Large intestine (tissue), 3 donors: ENCODE measurements at regions not wholly inside any gene's neighbourhood (a gene's known extent, or its start where the extent isn't known, plus 50 kb on each side); places are given as distances from the start of the nearest gene placed in this dataset.

Experiments
- DNase-seq, 2 donors: peaks; one replicate each; pipeline versions ENCODE4 v3.0.0 to v3.0.0-alpha.2; 2013
- H3K27ac ChIP-seq: one replicate; pipeline ENCODE4 v1.5.1; 2013; ENCODE audit warnings: low read length
- H3K27me3 ChIP-seq: 2 replicates; pipeline ENCODE4 v1.6.1; 2013; ENCODE audit warnings: low read length; ENCODE audit not compliant: control insufficient read depth, insufficient read depth
- H3K36me3 ChIP-seq: 2 replicates; pipeline ENCODE4 v1.6.1; 2013; ENCODE audit warnings: low read length; ENCODE audit not compliant: control insufficient read depth, insufficient read depth
- H3K4me1 ChIP-seq: one replicate; pipeline ENCODE4 v1.6.1; 2013; ENCODE audit warnings: low read length; ENCODE audit not compliant: control insufficient read depth, insufficient read depth
- H3K4me3 ChIP-seq: one replicate; pipeline ENCODE4 v1.5.1; 2013; ENCODE audit warnings: low read length
- H3K9me3 ChIP-seq: one replicate; pipeline ENCODE4 v1.6.1; 2013; ENCODE audit warnings: mild to moderate bottlenecking, low read depth, low read length, moderate library complexity; ENCODE audit not compliant: control insufficient read depth
- WGBS: methylation state at CpG from one replicate; pipeline ENCODE4 v1.1.5; 2013; ENCODE audit warnings: low lambda C conversion rate; ENCODE audit not compliant: insufficient coverage; 5-methylcytosine and 5-hydroxymethylcytosine counted together

DNA sequence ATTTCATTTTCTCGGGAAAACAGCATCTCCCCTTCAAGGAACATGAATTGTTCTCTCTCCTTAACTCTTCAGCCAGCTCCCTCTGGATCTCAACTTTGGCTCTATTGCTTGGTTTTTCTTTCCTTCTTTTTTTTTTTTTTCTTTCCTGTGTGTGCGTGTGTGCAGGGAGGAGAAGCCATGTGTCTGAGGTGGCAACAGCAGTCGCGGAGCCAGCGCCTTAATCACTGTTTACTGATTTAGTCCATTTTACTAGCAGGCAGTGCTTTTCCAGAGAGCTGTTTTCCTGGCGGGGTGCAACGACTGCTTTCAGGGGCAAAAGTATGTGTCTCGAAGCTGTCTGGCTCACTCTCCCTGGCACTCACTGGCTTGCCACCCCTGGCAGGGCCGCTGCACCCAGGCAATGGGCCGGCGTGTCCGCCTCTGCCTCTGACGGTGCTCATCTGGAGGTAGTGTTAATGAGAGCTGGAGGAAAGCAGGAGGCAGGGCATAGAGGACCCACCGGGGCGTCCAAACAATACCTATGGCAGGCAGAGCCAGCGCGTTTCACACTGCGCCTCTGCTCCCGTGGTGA lies 835.4 kb upstream of the NR2F2 start:
- no peak overlapping the region for H3K4me3 ChIP-seq
- peaks cover 2% of the 10 kb centered on the region for H3K27me3 ChIP-seq
- WGBS, result 38% methylated on average over 5 of the region's 19 CpGs
- no peaks in the 10 kb centered on the region for H3K36me3 ChIP-seq
- no peak overlapping the region for H3K27ac ChIP-seq
- H3K4me1 ChIP-seq, result no peaks in the 10 kb centered on the region
- no peaks in the 10 kb centered on the region for H3K9me3 ChIP-seq
- DNase-seq, result no peak

DNA sequence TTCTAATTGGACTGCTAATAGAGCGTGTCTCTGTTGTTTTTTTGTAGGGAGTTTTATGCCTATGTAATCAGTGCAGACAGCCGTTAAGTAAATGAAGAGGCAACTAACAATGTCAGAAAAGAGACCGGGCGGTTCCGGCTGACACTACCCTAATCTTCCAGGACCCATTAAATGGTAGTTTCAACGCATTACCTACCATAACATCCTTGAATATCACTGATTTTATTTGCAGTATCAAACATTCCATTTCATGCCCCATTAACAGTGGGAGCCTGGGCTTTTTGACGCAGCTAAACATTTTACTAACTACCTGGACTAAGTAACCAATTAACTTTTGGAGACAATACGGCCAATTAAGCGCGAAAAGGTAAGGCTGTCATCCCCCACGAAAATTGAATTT lies 832.9 kb upstream of the NR2F2 start:
- no peaks in the 10 kb centered on the region for H3K4me1 ChIP-seq
- WGBS, result 82% methylated on average over 5 of the region's 11 CpGs
- no peak overlapping the region for H3K4me3 ChIP-seq
- H3K27ac ChIP-seq, result no peak overlapping the region
- H3K27me3 ChIP-seq, result peaks cover 2% of the 10 kb centered on the region
- H3K36me3 ChIP-seq, result no peaks in the 10 kb centered on the region
- H3K9me3 ChIP-seq, result no peaks in the 10 kb centered on the region
- DNase-seq, result no peak

- no peak for DNase-seq
- H3K36me3 ChIP-seq, result no peaks in the 10 kb centered on the region
- H3K27ac ChIP-seq, result no peak overlapping the region
- H3K9me3 ChIP-seq, result no peaks in the 10 kb centered on the region
- no peaks in the 10 kb centered on the region for H3K4me1 ChIP-seq
- H3K27me3 ChIP-seq, result peaks cover 2% of the 10 kb centered on the region
- no peak overlapping the region for H3K4me3 ChIP-seq
Observed at GRCh38 chr15:95498961-95499360, 831.5 kb upstream of the NR2F2 start.

GRCh38 chr15:95499397-95499796 lies 831.1 kb upstream of the NR2F2 start:
- DNase-seq, result no peak
- Histone ChIP-seq H3K36me3 (no peaks in the 10 kb centered on the region), H3K27me3 (peaks cover 2% of the 10 kb centered on the region), H3K27ac (no peak overlapping the region), H3K4me1 (no peaks in the 10 kb centered on the region), H3K4me3 (no peak overlapping the region), H3K9me3 (no peaks in the 10 kb centered on the region)
- WGBS, result no CpG with 5 or more reads among the region's 3 CpGs

GRCh38 chr15:95501865-95502264 lies 828.6 kb upstream of the NR2F2 start:
- Histone ChIP-seq H3K9me3 (no peaks in the 10 kb centered on the region), H3K4me1 (no peaks in the 10 kb centered on the region), H3K36me3 (no peaks in the 10 kb centered on the region), H3K27me3 (no peaks in the 10 kb centered on the region), H3K27ac (no peak overlapping the region), H3K4me3 (no peak overlapping the region)
- no peak for DNase-seq

DNA sequence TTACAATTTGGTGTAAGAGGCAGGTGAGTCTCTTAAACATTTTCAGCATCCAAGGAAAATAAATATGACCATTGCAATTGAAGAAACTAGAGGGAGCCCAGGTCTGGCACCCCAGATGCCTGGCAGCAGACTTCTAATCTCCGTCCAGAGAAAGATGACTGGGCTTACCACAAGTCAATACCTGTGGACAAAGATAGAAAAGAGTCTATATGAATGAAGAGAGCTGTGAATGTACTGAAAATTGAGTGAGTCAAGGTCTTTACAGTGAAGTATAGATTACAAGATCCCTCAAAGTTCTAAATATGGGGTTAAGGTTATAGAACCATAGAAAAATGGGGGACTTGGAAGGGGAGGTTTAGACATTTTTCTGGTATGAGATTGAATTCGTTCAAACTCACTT lies 827.4 kb upstream of the NR2F2 start:
- Histone ChIP-seq H3K27me3 (no peaks in the 10 kb centered on the region), H3K36me3 (no peaks in the 10 kb centered on the region), H3K9me3 (no peaks in the 10 kb centered on the region), H3K4me3 (no peak overlapping the region), H3K4me1 (no peaks in the 10 kb centered on the region), H3K27ac (no peak overlapping the region)
- no peak for DNase-seq
- WGBS, result 83% methylated on average over 1 of the region's 2 CpGs

- WGBS, result 82% methylated on average over 1 of the region's 3 CpGs
- H3K9me3 ChIP-seq, result no peaks in the 10 kb centered on the region
Observed at GRCh38 chr15:95503640-95504225, 826.8 kb upstream of the NR2F2 start.

GRCh38 chr15:95511671-95512070 lies 818.8 kb upstream of the NR2F2 start:
- Histone ChIP-seq H3K4me1 (no peaks in the 10 kb centered on the region), H3K27ac (no peak overlapping the region), H3K4me3 (no peak overlapping the region), H3K36me3 (no peaks in the 10 kb centered on the region), H3K27me3 (no peaks in the 10 kb centered on the region), H3K9me3 (no peaks in the 10 kb centered on the region)
- no peak for DNase-seq

More at GRCh38 chr15:95503640-95504225, 826.8 kb upstream of the NR2F2 start:
- no peaks in the 10 kb centered on the region for H3K4me1 ChIP-seq
- DNase-seq, result no peak
- no peak overlapping the region for H3K4me3 ChIP-seq
- H3K27ac ChIP-seq, result no peak overlapping the region
- H3K27me3 ChIP-seq, result no peaks in the 10 kb centered on the region
- no peaks in the 10 kb centered on the region for H3K36me3 ChIP-seq

DNA sequence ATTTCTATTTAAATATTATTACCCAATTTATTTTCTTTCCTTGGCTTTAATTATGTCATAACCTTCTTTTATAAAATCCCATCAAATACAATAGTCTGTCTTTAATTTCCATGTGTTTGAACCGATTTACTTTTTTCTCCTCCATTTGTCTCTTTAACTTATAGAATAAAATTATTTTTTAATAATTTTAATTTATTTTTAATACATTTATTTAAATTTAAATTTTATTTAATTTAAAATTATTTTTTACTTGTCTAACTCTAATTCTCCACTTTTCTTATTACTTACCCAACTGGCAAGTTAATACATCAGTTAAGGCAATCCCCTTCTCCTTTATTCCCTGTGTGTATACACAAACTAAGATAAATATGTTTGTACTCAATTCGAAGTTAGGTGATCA lies 817.6 kb upstream of the NR2F2 start:
- Histone ChIP-seq H3K27me3 (no peaks in the 10 kb centered on the region), H3K4me1 (no peaks in the 10 kb centered on the region), H3K27ac (no peak overlapping the region), H3K4me3 (no peak overlapping the region), H3K36me3 (no peaks in the 10 kb centered on the region), H3K9me3 (no peaks in the 10 kb centered on the region)
- DNase-seq, result no peak
- WGBS, result 100% methylated on average over 1 of the region's 2 CpGs

DNA sequence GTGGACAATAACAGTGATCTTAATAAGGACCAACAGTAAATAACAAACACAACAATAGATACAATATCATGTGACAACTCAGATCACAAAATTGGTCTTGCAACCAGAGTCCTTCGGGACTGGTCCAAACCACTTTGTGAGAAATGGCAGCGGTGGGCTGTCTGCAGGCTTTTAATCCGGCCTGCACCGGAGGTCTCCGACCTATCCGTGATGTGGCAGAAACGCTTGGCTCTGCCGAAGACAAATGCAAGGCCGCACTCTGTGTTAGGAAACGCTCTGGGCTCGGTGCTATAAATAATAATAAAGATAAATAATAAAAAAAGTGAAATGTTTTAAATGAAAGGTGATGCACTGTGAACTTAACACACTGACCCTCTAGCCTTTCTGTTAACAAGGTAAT lies 810.6 kb upstream of the NR2F2 start:
- Histone ChIP-seq H3K27ac (no peak overlapping the region), H3K36me3 (no peaks in the 10 kb centered on the region), H3K9me3 (no peaks in the 10 kb centered on the region), H3K4me3 (no peak overlapping the region), H3K4me1 (no peaks in the 10 kb centered on the region), H3K27me3 (no peaks in the 10 kb centered on the region)
- no peak for DNase-seq
- 96% methylated on average over 5 of the region's 11 CpGs for WGBS

GRCh38 chr15:95520511-95520910 lies 810.0 kb upstream of the NR2F2 start:
- H3K4me3 ChIP-seq, result no peak overlapping the region
- no peaks in the 10 kb centered on the region for H3K36me3 ChIP-seq
- no peak overlapping the region for H3K27ac ChIP-seq
- H3K27me3 ChIP-seq, result no peaks in the 10 kb centered on the region
- WGBS, result no CpG with 5 or more reads among the region's 2 CpGs
- no peaks in the 10 kb centered on the region for H3K4me1 ChIP-seq
- no peaks in the 10 kb centered on the region for H3K9me3 ChIP-seq
- DNase-seq, result no peak
